ENCODE measurements at regions not wholly inside any gene's neighbourhood (a gene's known extent, or its start where the extent isn't known, plus 50 kb on each side); places are given as distances from the start of the nearest gene placed in this dataset.

DNA sequence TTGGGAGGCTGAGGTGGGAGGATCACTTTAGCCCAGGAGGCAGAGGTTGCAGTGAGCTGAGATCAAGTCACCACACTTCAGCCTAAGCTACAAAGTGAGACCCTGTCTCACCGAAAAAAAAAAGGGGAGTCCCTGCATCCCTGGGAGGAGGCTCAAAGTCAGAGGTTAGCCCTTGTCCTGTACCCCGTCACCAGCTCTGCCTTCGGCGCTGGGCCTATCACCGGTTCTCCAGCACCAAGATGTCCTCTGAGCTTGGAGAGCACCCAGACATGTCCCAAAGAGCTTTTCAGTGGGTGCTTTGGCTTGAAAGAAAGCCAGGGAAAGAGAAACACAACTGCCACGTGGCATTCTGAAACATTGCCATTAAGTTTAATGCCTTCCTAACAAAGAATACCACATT, 356.9 kb upstream of the TSHZ3 start:
- no peak for DNase-seq (ENCODE audit: low spot score)
- intact Hi-C loops (cut with micrococcal nuclease; ENCODE audit: unreplicated experiment): no loop called here
- TF ChIP-seq, protein P1, sequence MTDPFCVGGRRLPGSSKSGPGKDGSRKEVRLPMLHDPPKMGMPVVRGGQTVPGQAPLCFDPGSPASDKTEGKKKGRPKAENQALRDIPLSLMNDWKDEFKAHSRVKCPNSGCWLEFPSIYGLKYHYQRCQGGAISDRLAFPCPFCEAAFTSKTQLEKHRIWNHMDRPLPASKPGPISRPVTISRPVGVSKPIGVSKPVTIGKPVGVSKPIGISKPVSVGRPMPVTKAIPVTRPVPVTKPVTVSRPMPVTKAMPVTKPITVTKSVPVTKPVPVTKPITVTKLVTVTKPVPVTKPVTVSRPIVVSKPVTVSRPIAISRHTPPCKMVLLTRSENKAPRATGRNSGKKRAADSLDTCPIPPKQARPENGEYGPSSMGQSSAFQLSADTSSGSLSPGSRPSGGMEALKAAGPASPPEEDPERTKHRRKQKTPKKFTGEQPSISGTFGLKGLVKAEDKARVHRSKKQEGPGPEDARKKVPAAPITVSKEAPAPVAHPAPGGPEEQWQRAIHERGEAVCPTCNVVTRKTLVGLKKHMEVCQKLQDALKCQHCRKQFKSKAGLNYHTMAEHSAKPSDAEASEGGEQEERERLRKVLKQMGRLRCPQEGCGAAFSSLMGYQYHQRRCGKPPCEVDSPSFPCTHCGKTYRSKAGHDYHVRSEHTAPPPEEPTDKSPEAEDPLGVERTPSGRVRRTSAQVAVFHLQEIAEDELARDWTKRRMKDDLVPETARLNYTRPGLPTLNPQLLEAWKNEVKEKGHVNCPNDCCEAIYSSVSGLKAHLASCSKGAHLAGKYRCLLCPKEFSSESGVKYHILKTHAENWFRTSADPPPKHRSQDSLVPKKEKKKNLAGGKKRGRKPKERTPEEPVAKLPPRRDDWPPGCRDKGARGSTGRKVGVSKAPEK (CRISPR knock-in tag; IDR thresholded peaks at IDR 0.05; ENCODE audit: borderline replicate concordance): no peak
- TF ChIP-seq AGO2 (optimal IDR thresholded peaks at IDR 0.05; ENCODE audit: low read depth, low read length) (no peak), YEATS4 (CRISPR knock-in tag; IDR thresholded peaks at IDR 0.05; ENCODE audit: borderline replicate concordance) (no peak)
- TF ChIP-seq, protein P2, sequence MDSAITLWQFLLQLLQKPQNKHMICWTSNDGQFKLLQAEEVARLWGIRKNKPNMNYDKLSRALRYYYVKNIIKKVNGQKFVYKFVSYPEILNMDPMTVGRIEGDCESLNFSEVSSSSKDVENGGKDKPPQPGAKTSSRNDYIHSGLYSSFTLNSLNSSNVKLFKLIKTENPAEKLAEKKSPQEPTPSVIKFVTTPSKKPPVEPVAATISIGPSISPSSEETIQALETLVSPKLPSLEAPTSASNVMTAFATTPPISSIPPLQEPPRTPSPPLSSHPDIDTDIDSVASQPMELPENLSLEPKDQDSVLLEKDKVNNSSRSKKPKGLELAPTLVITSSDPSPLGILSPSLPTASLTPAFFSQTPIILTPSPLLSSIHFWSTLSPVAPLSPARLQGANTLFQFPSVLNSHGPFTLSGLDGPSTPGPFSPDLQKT (CRISPR knock-in tag; IDR thresholded peaks at IDR 0.05; ENCODE audit: borderline replicate concordance): no peak
- in situ Hi-C loops (cut with HindIII; ENCODE audit: extremely low pct_ligation_motif_present, low pct_unique_long_range_greater_than_20kb): no loop called here
- no peaks in the 10 kb centered on the region for H3K36me3 ChIP-seq (replicated peaks in 1 of 2; ENCODE audit: control insufficient read depth in 1 of 2, insufficient read depth in 2 of 2, low read length in 2 of 2)
- ATAC-seq: no peak
- no peak overlapping the region for H3K9ac ChIP-seq (ENCODE audit: insufficient read depth, low read depth, low read length)
- H3K27ac ChIP-seq (ENCODE audit: extremely low read length, insufficient read depth, low read length): no peak overlapping the region
- H4K20me1 ChIP-seq (ENCODE audit: insufficient read depth, low read length): no peaks in the 10 kb centered on the region
- peaks cover 96% of the 10 kb centered on the region for H3K9me3 ChIP-seq (ENCODE audit: low read length)
- H3K27me3 ChIP-seq (ENCODE audit: control insufficient read depth in 1 of 2, insufficient read depth in 2 of 2, low read length in 2 of 2): no peaks in the 10 kb centered on the region
- no peaks in the 10 kb centered on the region for H3K4me1 ChIP-seq (ENCODE audit: insufficient read depth, low read length)
- no TSS peak for BruUV-seq (replicated peaks)
- POLR2A ChIA-PET: no interaction called here
- FAIRE-seq: no peak
- CTCF ChIA-PET (ENCODE audit: low intra/inter-chr PET ratio, low total read pairs): no interaction called here
- 41% methylated on average over 6 of the region's 6 CpGs for WGBS (ENCODE audit: low lambda C conversion rate)
- no peak overlapping the region for H3K4me2 ChIP-seq (ENCODE audit: low read depth, low read length)
- H3K4me3 ChIP-seq (replicated peaks in 1 of 3; ENCODE audit: insufficient read depth in 1 of 3, low read depth in 2 of 3, low read length in 3 of 3): no peak overlapping the region
- H3K79me2 ChIP-seq (ENCODE audit: insufficient read depth, low read length): no peaks in the 10 kb centered on the region
- no peak overlapping the region for H2AFZ ChIP-seq (ENCODE audit: low read length)

Measured in HepG2 (cell line).